ENCODE measurements at regions not wholly inside any gene's neighbourhood (a gene's known extent, or its start where the extent isn't known, plus 50 kb on each side); places are given as distances from the start of the nearest gene placed in this dataset.

DNA sequence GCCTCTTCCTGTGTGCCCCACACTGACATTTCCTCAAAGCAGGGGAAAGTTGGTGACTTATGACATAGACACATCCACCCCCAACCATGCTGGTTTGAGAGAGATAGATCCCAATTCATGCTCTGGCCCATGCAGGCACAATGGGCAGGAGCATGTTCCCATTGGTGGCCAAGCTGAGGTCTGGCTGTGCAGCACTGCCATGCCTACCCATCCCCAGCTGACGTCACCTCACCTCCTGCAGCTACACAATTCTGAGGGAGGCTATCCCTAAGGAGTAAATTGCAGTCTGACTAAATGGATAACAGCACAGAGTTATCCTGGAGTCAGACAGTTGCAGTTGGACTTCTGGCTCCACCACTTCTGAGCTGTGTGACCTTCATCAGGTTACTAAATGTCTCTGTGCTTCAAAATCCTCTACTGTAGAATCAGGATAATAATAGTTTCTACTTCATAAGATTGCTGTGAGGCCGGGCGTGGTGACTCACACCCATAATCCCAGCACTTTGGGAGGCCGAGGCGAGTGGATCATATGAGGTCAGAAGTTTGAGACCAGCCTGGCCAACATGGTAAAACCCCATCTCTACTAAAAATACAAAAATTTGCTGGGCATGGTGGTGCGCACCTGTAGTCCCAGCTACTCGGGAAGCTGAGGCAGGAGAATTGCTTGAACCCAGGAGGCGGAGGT is 323.9 kb downstream of the BCL11B start:
- H3K9me3 ChIP-seq (ENCODE audit: control insufficient read depth in 2 of 2, low read length in 2 of 2), result no peaks in the 10 kb centered on the region
- H3K27ac ChIP-seq (ENCODE audit: low read depth in 2 of 2, low read length in 2 of 2), result no peak overlapping the region
- no peak overlapping the region for H3K4me3 ChIP-seq (ENCODE audit: low read length in 2 of 2)
- no peak overlapping the region for H3K9ac ChIP-seq (ENCODE audit: low read depth in 1 of 2, low read length in 2 of 2)
- H3K4me1 ChIP-seq (ENCODE audit: control insufficient read depth in 2 of 2, insufficient read depth in 2 of 2, low read length in 2 of 2), result no peaks in the 10 kb centered on the region
- H3K36me3 ChIP-seq (ENCODE audit: control insufficient read depth in 2 of 2, insufficient read depth in 2 of 2, low read length in 2 of 2), result no peaks in the 10 kb centered on the region
- no peaks in the 10 kb centered on the region for H3K27me3 ChIP-seq (ENCODE audit: control insufficient read depth in 2 of 2, insufficient read depth in 2 of 2, low read length in 2 of 2)

DNA sequence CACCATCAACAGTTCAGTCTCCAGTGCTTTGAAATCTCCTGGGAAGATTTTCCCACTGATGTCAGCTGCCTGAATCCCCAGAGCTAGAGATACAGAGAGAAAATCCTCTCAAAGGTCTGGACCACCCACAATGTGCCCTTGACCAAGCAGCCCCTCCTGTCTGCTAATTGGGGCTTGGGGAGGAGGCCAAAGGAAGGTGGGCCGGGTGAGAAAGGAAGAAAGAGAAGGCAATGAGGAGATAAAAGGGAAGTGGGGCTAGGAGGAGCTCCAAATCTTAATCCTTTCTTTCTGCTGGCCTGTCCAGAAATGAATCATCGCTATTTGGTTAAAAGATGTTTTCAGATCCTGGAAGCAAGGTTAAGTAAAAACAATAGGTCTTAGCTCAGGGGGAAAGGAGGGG is 322.9 kb downstream of the BCL11B start:
- Histone ChIP-seq H3K4me3 (ENCODE audit: low read length in 2 of 2) (no peak overlapping the region), H3K4me1 (ENCODE audit: control insufficient read depth in 2 of 2, insufficient read depth in 2 of 2, low read length in 2 of 2) (no peaks in the 10 kb centered on the region), H3K9me3 (ENCODE audit: control insufficient read depth in 2 of 2, low read length in 2 of 2) (no peaks in the 10 kb centered on the region), H3K27ac (ENCODE audit: low read depth in 2 of 2, low read length in 2 of 2) (no peak overlapping the region), H3K9ac (ENCODE audit: low read depth in 1 of 2, low read length in 2 of 2) (no peak overlapping the region), H3K27me3 (ENCODE audit: control insufficient read depth in 2 of 2, insufficient read depth in 2 of 2, low read length in 2 of 2) (no peaks in the 10 kb centered on the region), H3K36me3 (ENCODE audit: control insufficient read depth in 2 of 2, insufficient read depth in 2 of 2, low read length in 2 of 2) (no peaks in the 10 kb centered on the region)

DNA sequence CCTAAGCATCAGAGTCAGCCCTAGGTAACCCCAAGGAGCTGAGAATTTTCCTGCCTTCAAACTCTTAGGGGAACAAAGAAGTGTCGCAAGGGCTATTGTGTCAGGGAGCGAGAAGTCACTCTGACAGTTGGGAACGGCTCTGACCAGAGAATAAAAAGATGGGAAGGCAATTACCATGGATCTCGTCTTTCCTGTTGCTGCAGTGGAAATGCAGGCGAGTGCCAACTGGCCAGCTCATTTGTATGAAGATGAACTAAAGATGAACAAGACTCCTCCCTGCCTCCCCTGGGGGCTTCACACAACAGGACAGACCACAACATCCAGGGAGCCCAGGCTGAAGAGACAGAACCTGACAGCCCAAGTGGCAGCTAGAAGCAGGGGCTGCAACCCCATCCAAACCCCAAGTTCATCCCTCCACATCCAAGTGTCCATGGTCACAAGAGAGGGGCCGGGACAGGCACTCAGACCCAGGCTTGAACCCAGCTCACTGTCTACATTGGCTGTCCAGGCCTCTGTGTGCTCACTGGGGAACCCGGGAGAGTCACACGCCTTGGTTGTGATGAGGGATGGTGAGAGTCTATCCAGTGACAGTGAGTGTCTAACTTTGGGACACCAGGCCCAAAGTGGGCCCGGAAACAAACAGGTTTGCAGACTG is 322.4 kb downstream of the BCL11B start:
- no peaks in the 10 kb centered on the region for H3K9me3 ChIP-seq (ENCODE audit: control insufficient read depth in 2 of 2, low read length in 2 of 2)

DNA sequence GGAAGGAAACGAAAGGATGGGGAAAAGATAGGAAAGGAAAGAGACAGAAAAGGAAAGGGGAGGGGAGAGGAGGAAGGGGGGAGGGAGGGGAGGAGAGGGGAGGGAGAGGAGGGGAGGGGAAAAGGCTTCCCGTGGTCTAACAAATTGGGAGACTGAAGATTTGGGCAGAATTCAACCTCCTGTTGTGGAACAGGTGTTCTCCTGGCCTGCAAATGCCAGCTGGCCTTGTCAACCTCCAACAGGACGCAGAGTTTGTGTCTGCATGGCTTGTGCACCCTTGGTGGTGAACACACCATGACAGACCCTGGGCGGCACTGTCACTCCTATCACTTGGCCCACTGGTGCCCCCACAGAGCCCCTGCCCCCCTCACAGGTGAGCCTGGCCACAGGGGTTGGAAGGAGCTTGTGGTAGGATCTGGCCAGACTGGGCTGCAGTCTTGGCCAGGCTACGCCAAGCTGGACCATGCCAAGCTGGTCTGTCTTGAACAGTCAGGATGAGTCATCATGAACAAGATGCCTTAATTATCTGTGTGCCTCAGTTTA is 321.6 kb downstream of the BCL11B start:
- H3K9me3 ChIP-seq (ENCODE audit: control insufficient read depth in 2 of 2, low read length in 2 of 2), result no peaks in the 10 kb centered on the region
- H3K9ac ChIP-seq (ENCODE audit: low read depth in 1 of 2, low read length in 2 of 2), result no peak overlapping the region
- H3K36me3 ChIP-seq (ENCODE audit: control insufficient read depth in 2 of 2, insufficient read depth in 2 of 2, low read length in 2 of 2), result no peaks in the 10 kb centered on the region
- H3K4me1 ChIP-seq (ENCODE audit: control insufficient read depth in 2 of 2, insufficient read depth in 2 of 2, low read length in 2 of 2), result no peaks in the 10 kb centered on the region
- no peak overlapping the region for H3K4me3 ChIP-seq (ENCODE audit: low read length in 2 of 2)
- H3K27ac ChIP-seq (ENCODE audit: low read depth in 2 of 2, low read length in 2 of 2), result no peak overlapping the region
- H3K27me3 ChIP-seq (ENCODE audit: control insufficient read depth in 2 of 2, insufficient read depth in 2 of 2, low read length in 2 of 2), result no peaks in the 10 kb centered on the region

More for the DNA sequence above, 322.4 kb downstream of the BCL11B start:
- H3K27me3 ChIP-seq (ENCODE audit: control insufficient read depth in 2 of 2, insufficient read depth in 2 of 2, low read length in 2 of 2), result no peaks in the 10 kb centered on the region
- no peaks in the 10 kb centered on the region for H3K4me1 ChIP-seq (ENCODE audit: control insufficient read depth in 2 of 2, insufficient read depth in 2 of 2, low read length in 2 of 2)
- H3K4me3 ChIP-seq (ENCODE audit: low read length in 2 of 2), result no peak overlapping the region
- H3K36me3 ChIP-seq (ENCODE audit: control insufficient read depth in 2 of 2, insufficient read depth in 2 of 2, low read length in 2 of 2), result no peaks in the 10 kb centered on the region
- no peak overlapping the region for H3K27ac ChIP-seq (ENCODE audit: low read depth in 2 of 2, low read length in 2 of 2)
- no peak overlapping the region for H3K9ac ChIP-seq (ENCODE audit: low read depth in 1 of 2, low read length in 2 of 2)

DNA sequence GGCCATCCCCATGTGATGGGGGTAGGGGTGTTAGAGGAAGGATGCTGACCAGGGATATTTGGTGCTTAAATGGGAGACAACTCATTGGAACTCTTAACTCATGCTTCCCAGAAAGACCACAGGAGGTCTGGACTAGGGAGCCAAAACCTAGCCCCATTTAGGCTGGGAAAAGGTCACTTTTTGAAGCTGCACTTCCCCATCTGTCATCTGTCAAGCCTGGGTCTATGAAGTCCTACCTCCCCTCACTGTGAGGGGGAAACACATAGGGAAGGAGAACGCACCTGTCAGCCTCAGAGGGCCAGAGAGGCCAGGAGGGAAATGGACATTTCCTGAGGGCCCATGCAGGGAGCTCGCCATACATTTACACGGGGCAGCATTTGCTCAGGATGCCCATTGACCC is 321.0 kb downstream of the BCL11B start:
- no peaks in the 10 kb centered on the region for H3K9me3 ChIP-seq (ENCODE audit: control insufficient read depth in 2 of 2, low read length in 2 of 2)
- H3K9ac ChIP-seq (ENCODE audit: low read depth in 1 of 2, low read length in 2 of 2), result no peak overlapping the region
- H3K4me1 ChIP-seq (ENCODE audit: control insufficient read depth in 2 of 2, insufficient read depth in 2 of 2, low read length in 2 of 2), result no peaks in the 10 kb centered on the region
- no peaks in the 10 kb centered on the region for H3K36me3 ChIP-seq (ENCODE audit: control insufficient read depth in 2 of 2, insufficient read depth in 2 of 2, low read length in 2 of 2)
- H3K4me3 ChIP-seq (ENCODE audit: low read length in 2 of 2), result no peak overlapping the region
- H3K27ac ChIP-seq (ENCODE audit: low read depth in 2 of 2, low read length in 2 of 2), result no peak overlapping the region
- no peaks in the 10 kb centered on the region for H3K27me3 ChIP-seq (ENCODE audit: control insufficient read depth in 2 of 2, insufficient read depth in 2 of 2, low read length in 2 of 2)

DNA sequence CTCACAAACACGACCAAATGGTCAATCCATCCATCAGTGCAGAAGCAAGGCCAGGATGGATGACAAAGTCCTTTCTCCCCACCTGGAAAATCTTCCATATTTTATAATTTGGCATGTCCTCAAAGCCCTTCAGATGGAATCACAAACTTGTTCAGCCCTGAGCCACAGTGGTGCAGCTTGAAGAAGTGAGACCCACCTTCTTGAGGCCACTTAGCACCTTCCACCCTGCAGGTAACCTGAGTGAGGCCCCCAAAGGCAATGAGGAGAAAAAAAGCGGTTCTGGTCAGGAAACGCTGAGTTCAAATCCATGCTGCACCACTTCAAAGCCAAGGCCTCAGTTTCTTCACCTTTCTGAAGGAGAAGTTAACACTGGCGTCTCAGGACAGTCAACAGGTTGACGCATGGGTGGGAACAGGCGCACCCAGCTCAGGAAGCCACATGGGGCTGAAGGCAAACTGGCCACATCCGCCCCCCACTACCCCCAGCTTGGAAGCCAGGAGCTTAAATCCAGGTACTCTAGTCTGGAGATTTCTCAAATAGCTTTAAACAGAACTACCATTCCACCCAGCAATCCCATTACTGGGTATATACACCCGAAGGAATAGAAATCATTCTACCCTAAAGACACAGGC is 320.4 kb downstream of the BCL11B start:
- Histone ChIP-seq H3K9me3 (ENCODE audit: control insufficient read depth in 2 of 2, low read length in 2 of 2) (no peaks in the 10 kb centered on the region), H3K4me1 (ENCODE audit: control insufficient read depth in 2 of 2, insufficient read depth in 2 of 2, low read length in 2 of 2) (no peaks in the 10 kb centered on the region), H3K9ac (ENCODE audit: low read depth in 1 of 2, low read length in 2 of 2) (no peak overlapping the region), H3K36me3 (ENCODE audit: control insufficient read depth in 2 of 2, insufficient read depth in 2 of 2, low read length in 2 of 2) (no peaks in the 10 kb centered on the region), H3K4me3 (ENCODE audit: low read length in 2 of 2) (no peak overlapping the region), H3K27me3 (ENCODE audit: control insufficient read depth in 2 of 2, insufficient read depth in 2 of 2, low read length in 2 of 2) (no peaks in the 10 kb centered on the region), H3K27ac (ENCODE audit: low read depth in 2 of 2, low read length in 2 of 2) (no peak overlapping the region)

DNA sequence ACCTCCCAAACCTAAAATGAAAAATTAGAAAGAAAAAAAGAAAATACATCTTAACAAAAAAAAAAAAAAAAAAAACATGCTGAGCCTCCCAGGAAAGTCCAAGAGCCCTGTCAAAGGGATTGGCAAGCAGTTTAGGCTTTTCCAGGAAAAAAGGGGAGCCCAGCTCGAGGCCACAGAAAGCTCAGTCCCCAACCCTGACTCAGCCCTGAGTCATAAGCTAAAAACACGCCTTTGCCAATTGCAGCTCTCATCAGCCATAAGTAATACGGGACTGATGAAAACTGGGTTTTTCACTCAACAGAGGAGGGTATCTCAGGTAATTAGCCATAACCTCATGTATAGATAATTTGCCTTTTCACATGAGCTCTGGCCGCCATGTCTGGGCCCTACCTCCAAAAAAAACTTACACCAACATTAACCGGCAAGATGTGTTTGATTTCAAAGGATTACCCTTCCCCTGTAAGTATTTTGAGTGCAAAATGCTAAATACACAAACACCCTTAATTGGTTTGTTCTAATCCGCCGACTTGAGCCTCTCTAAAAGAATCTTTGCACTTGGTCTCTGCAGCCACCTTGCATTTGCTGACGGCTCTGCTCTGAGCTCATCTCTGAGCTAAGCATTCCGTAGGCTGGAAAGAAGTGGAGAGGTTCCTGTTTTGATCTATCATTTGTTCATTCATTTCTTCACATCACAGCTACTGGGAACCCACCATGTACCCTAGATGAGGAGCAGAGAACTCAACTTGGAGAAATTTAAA is 319.2 kb downstream of the BCL11B start:
- no peaks in the 10 kb centered on the region for H3K4me1 ChIP-seq (ENCODE audit: control insufficient read depth in 2 of 2, insufficient read depth in 2 of 2, low read length in 2 of 2)
- no peak overlapping the region for H3K27ac ChIP-seq (ENCODE audit: low read depth in 2 of 2, low read length in 2 of 2)
- no peaks in the 10 kb centered on the region for H3K9me3 ChIP-seq (ENCODE audit: control insufficient read depth in 2 of 2, low read length in 2 of 2)
- H3K4me3 ChIP-seq (ENCODE audit: low read length in 2 of 2), result no peak overlapping the region
- no peak overlapping the region for H3K9ac ChIP-seq (ENCODE audit: low read depth in 1 of 2, low read length in 2 of 2)
- no peaks in the 10 kb centered on the region for H3K36me3 ChIP-seq (ENCODE audit: control insufficient read depth in 2 of 2, insufficient read depth in 2 of 2, low read length in 2 of 2)
- H3K27me3 ChIP-seq (ENCODE audit: control insufficient read depth in 2 of 2, insufficient read depth in 2 of 2, low read length in 2 of 2), result no peaks in the 10 kb centered on the region

DNA sequence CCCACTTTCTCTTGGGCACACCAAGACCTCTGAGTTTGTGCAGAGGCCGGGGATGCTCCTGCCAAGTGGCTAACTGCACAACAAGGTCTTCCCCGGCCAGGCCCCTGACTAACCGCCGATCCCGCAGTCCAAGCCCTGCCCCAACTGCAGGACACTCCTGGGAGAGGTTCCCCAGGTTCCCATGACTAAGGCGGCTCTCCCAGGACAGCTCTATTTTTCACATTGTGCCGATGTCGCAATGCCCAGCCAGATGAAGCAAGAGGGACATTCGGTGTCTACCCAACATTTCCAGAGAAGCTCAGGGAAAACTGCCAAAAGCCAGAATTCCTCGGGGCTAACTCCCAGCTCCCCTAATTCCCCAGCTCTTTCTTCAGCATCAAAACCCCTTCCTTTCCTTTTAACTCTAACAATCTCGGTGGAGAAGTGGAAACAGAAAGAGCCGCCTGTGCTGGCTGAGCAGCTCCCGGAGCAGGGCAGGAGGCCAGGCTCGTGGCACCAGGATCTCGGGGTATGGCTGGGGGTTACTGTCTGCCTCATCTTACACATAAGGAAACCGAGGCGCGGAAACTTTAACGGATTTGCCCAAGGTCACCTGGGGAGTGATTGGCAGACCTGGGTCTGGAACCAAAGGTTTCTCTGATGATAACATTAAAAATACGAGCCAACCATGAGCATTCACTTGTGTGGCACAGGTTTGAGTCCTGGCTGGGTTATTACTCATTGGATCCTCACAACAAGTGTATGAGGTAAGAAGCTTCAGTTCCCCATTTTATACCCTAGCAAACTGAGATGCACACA is 318.2 kb downstream of the BCL11B start:
- H3K27me3 ChIP-seq (ENCODE audit: control insufficient read depth in 2 of 2, insufficient read depth in 2 of 2, low read length in 2 of 2), result no peaks in the 10 kb centered on the region
- no peaks in the 10 kb centered on the region for H3K4me1 ChIP-seq (ENCODE audit: control insufficient read depth in 2 of 2, insufficient read depth in 2 of 2, low read length in 2 of 2)
- no peak overlapping the region for H3K4me3 ChIP-seq (ENCODE audit: low read length in 2 of 2)
- no peak overlapping the region for H3K9ac ChIP-seq (ENCODE audit: low read depth in 1 of 2, low read length in 2 of 2)
- no peak overlapping the region for H3K27ac ChIP-seq (ENCODE audit: low read depth in 2 of 2, low read length in 2 of 2)
- H3K36me3 ChIP-seq (ENCODE audit: control insufficient read depth in 2 of 2, insufficient read depth in 2 of 2, low read length in 2 of 2), result no peaks in the 10 kb centered on the region
- no peaks in the 10 kb centered on the region for H3K9me3 ChIP-seq (ENCODE audit: control insufficient read depth in 2 of 2, low read length in 2 of 2)

DNA sequence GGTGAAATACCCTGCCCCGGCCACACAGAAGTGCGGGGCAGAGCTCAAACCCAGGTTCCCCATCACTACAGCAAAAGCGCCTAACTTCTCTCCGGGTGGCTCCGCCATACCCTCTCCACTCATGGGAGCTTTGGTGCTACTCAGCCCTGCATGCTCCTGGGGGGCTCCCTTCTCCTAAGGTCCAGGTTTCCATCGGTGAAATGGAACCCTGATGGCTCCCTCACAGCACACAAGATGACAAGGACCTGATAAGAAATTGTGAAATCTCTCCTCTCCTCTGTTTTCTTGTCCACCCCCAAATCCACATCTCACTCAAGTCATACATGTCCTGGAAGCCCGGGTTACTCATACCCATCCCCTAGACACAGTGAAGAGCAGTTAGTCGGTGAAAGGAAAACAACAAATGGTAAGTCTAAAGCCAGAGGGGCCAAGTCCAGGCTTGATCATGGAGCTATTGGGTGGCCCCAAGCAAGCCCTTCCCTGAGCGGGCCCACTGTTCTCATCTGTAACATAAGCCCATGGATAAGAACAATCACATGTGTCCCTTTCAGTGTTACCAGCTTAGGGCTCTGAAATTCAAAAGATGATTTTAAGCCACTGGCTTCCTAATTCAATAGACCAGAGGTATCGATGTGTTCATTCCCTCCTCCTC is 317.5 kb downstream of the BCL11B start:
- no peaks in the 10 kb centered on the region for H3K36me3 ChIP-seq (ENCODE audit: control insufficient read depth in 2 of 2, insufficient read depth in 2 of 2, low read length in 2 of 2)
- no peaks in the 10 kb centered on the region for H3K27me3 ChIP-seq (ENCODE audit: control insufficient read depth in 2 of 2, insufficient read depth in 2 of 2, low read length in 2 of 2)
- no peak overlapping the region for H3K4me3 ChIP-seq (ENCODE audit: low read length in 2 of 2)
- no peaks in the 10 kb centered on the region for H3K4me1 ChIP-seq (ENCODE audit: control insufficient read depth in 2 of 2, insufficient read depth in 2 of 2, low read length in 2 of 2)
- no peak overlapping the region for H3K9ac ChIP-seq (ENCODE audit: low read depth in 1 of 2, low read length in 2 of 2)
- H3K9me3 ChIP-seq (ENCODE audit: control insufficient read depth in 2 of 2, low read length in 2 of 2), result no peaks in the 10 kb centered on the region
- H3K27ac ChIP-seq (ENCODE audit: low read depth in 2 of 2, low read length in 2 of 2), result no peak overlapping the region

Measured in mucosa of rectum (tissue), 2 donors.